HepG2 (cell line): ENCODE measurements at regions not wholly inside any gene's neighbourhood (a gene's known extent, or its start where the extent isn't known, plus 50 kb on each side); places are given as distances from the start of the nearest gene placed in this dataset.

Experiments
- ATAC-seq: fragments of 200-7000 bp; cut with Tn5 transposase; 3 replicates; pipeline ENCODE4 v1.9.1; 2020; ENCODE audit warnings: mild to moderate bottlenecking, moderate library complexity
- BruUV-seq: library from RNA; stranded (reverse); fragments of 400-500 nt; replicated peaks from 2 replicates; lab custom pipeline; 2021; lab: Mats Ljungman, UMichigan
- CTCF ChIA-PET: fragments of 300-600 bp; formaldehyde crosslinking; extraction: SDS; loops from one replicate; lab custom pipeline; 2021; ENCODE audit warnings: low total read pairs, inconsistent platforms, low intra/inter-chr PET ratio; lab: Yijun Ruan, JAX
- POLR2A ChIA-PET: fragments of 350-600 bp; sonication (Branson Sonifier 250); formaldehyde crosslinking; loops from one replicate; lab custom pipeline; 2020; ENCODE audit warnings: antibody characterized with exemption, inconsistent platforms; lab: Yijun Ruan, JAX
- DNase-seq: peaks from one replicate; pipeline ENCODE4 v3.0.0-alpha.2; 2015; ENCODE audit warnings: low spot score
- FAIRE-seq: peaks from 3 replicates; lab custom pipeline; 2011; peaks lifted over from hg19 to GRCh38; lab: Jason Lieb, UNC
- H2AFZ ChIP-seq: one replicate; pipeline ENCODE4 v1.6.1; 2011; ENCODE audit warnings: low read length, inconsistent platforms
- H3K27ac ChIP-seq: fragments of 300-600 bp; 3 replicates; pipeline ENCODE4 v1.8.0; 2011; ENCODE audit warnings: mixed run types, mild to moderate bottlenecking, mixed read lengths, low read length, inconsistent platforms; ENCODE audit not compliant: insufficient read depth; ENCODE audit errors: extremely low read length
- H3K27me3 ChIP-seq, 2 experiments: fragments of 200-600 bp in 1 of 2; 2 replicates in 1 of 2; 3 replicates in 1 of 2; pipeline versions ENCODE4 v1.6.0 to v1.8.0; 2011; ENCODE audit warnings: low read length in 2 of 2, mild to moderate bottlenecking in 2 of 2, moderate library complexity in 2 of 2, inconsistent platforms in 1 of 2; ENCODE audit not compliant: insufficient read depth in 2 of 2, control insufficient read depth in 1 of 2
- H3K36me3 ChIP-seq, 2 experiments: fragments of 200-600 bp in 1 of 2; replicated peaks in 1 of 2; 2 replicates in 1 of 2; 3 replicates in 1 of 2; pipeline versions ENCODE4 v1.5.1 to v1.8.0; 2011; ENCODE audit warnings: low read length in 2 of 2, inconsistent platforms in 1 of 2; ENCODE audit not compliant: insufficient read depth in 2 of 2, control insufficient read depth in 1 of 2
- H3K4me1 ChIP-seq: 2 replicates; pipeline ENCODE4 v1.5.1; 2012; ENCODE audit warnings: low read length, inconsistent platforms; ENCODE audit not compliant: insufficient read depth
- H3K4me2 ChIP-seq: 2 replicates; pipeline ENCODE4 v1.6.0; 2011; ENCODE audit warnings: low read depth, low read length, inconsistent platforms
- H3K4me3 ChIP-seq, 3 experiments: fragments of 200-600 bp in 1 of 3; sonication (generic), shearing (Covaris generic) in 1 of 3; replicated peaks in 1 of 3; 2 replicates each; pipeline ENCODE4 v1.5.1; 2011 to 2016; ENCODE audit warnings: low read length in 3 of 3, inconsistent platforms in 2 of 3, low read depth in 2 of 3, mild to moderate bottlenecking in 2 of 3, control low read depth in 1 of 3, mixed read lengths in 1 of 3; ENCODE audit not compliant: insufficient read depth in 1 of 3
- H3K79me2 ChIP-seq: one replicate; pipeline ENCODE4 v1.6.1; 2011; ENCODE audit warnings: low read length, inconsistent platforms; ENCODE audit not compliant: insufficient read depth
- H3K9ac ChIP-seq: 2 replicates; pipeline ENCODE4 v1.6.0; 2011; ENCODE audit warnings: mild to moderate bottlenecking, low read depth, low read length, inconsistent platforms; ENCODE audit not compliant: insufficient read depth
- H3K9me3 ChIP-seq: 2 replicates; pipeline ENCODE4 v1.5.1; 2012; ENCODE audit warnings: mild to moderate bottlenecking, low read length
- H4K20me1 ChIP-seq: 2 replicates; pipeline ENCODE4 v1.6.0; 2011; ENCODE audit warnings: inconsistent platforms, mild to moderate bottlenecking, low read length, moderate library complexity; ENCODE audit not compliant: insufficient read depth
- CBX2 ChIP-seq, 2 experiments: fragments of 200-600 bp in 1 of 2; sonication (generic); formaldehyde crosslinking in 1 of 2; IDR thresholded peaks; 2 replicates each; pipeline versions ENCODE4 v1.7.0 to v1.8.1; 2018 to 2022; ENCODE audit warnings: low read depth in 2 of 2, low read length in 1 of 2, mild to moderate bottlenecking in 1 of 2, missing genetic modification reagents in 1 of 2
- FOXP1 ChIP-seq, 2 experiments: fragments of 450-650 bp in 1 of 2; IDR thresholded peaks; 2 replicates each; pipeline ENCODE4 v1.6.1; 2017 to 2018; ENCODE audit warnings: antibody characterized with exemption in 1 of 2
- HNF1A ChIP-seq, 2 experiments: sonication (generic) in 1 of 2; formaldehyde crosslinking in 1 of 2; IDR thresholded peaks; 2 replicates each; pipeline versions ENCODE4 v1.4.0 to v1.6.1; 2016 to 2020; ENCODE audit warnings: borderline replicate concordance in 1 of 2, low read depth in 1 of 2, mild to moderate bottlenecking in 1 of 2, missing genetic modification reagents in 1 of 2
- MEF2D ChIP-seq: sonication (generic); formaldehyde crosslinking; IDR thresholded peaks from 2 replicates; pipeline ENCODE4 v1.5.1; 2020; ENCODE audit warnings: mild to moderate bottlenecking, missing genetic modification reagents
- ZFP36L1 ChIP-seq: sonication (generic); formaldehyde crosslinking; IDR thresholded peaks from 2 replicates; pipeline ENCODE4 v1.8.0; 2022; ENCODE audit warnings: mild to moderate bottlenecking, missing genetic modification reagents, moderate library complexity
- ZNF225 ChIP-seq: sonication (generic); formaldehyde crosslinking; IDR thresholded peaks from 2 replicates; pipeline ENCODE4 v1.4.0; 2020; ENCODE audit warnings: mild to moderate bottlenecking, missing genetic modification reagents
- ZNF574 ChIP-seq: sonication (generic); formaldehyde crosslinking; IDR thresholded peaks from 2 replicates; pipeline ENCODE4 v1.4.0; 2020; ENCODE audit warnings: missing genetic modification reagents
- ZNF619 ChIP-seq: sonication (generic); formaldehyde crosslinking; IDR thresholded peaks from 2 replicates; pipeline ENCODE4 v1.4.0; 2020; ENCODE audit warnings: mild to moderate bottlenecking, missing genetic modification reagents
- ZNF710 ChIP-seq: sonication (generic); formaldehyde crosslinking; IDR thresholded peaks from 2 replicates; pipeline ENCODE4 v1.5.0; 2020; ENCODE audit warnings: mild to moderate bottlenecking, missing genetic modification reagents, borderline replicate concordance
- ZNF768 ChIP-seq: sonication (generic); formaldehyde crosslinking; IDR thresholded peaks from 2 replicates; pipeline ENCODE4 v1.4.0; 2020; ENCODE audit warnings: missing genetic modification reagents
- ZNF792 ChIP-seq: IDR thresholded peaks from 2 replicates; pipeline ENCODE4 v1.6.1; 2016
- WGBS: methylation state at CpG from one replicate; pipeline ENCODE4 v1.1.6; 2017; ENCODE audit warnings: low lambda C conversion rate; 5-methylcytosine and 5-hydroxymethylcytosine counted together
- in situ Hi-C: cut with HindIII; loops from 2 replicates; pipeline ENCODE4 v1.10.0; 2017; ENCODE audit warnings: low pct_unique_long_range_greater_than_20kb; ENCODE audit not compliant: extremely low pct_ligation_motif_present
- intact Hi-C: fragments of 100-400 bp; cut with micrococcal nuclease; formaldehyde crosslinking; loops from one replicate; pipeline ENCODE4 v1.10.0; 2022; ENCODE audit not compliant: unreplicated experiment

GRCh38 chr1:38667626-38668025 lies 191.9 kb downstream of the RRAGC start (continued):
- TF ChIP-seq ZNF710 (CRISPR knock-in tag) (no peak), ZNF619 (CRISPR knock-in tag) (no peak), ZNF225 (CRISPR knock-in tag) (no peak), ZNF574 (CRISPR knock-in tag) (no peak)

GRCh38 chr1:38662126-38662525 lies 197.4 kb downstream of the RRAGC start:
- Histone ChIP-seq H2AFZ (no peak overlapping the region), H3K36me3 (no peaks in the 10 kb centered on the region), H3K27ac (no peak overlapping the region), H3K4me2 (no peak overlapping the region), H3K79me2 (no peaks in the 10 kb centered on the region), H3K9ac (no peak overlapping the region), H3K4me3 (no peak overlapping the region), H3K27me3 (no peaks in the 10 kb centered on the region; a peak in 1 of 5 replicates), H4K20me1 (no peaks in the 10 kb centered on the region), H3K9me3 (no peaks in the 10 kb centered on the region), H3K4me1 (no peaks in the 10 kb centered on the region)
- no peak for ATAC-seq
- CTCF ChIA-PET = no interaction called here
- FAIRE-seq = no peak
- BruUV-seq = no TSS peak
- 26% methylated on average over 5 of the region's 7 CpGs for WGBS
- POLR2A ChIA-PET = no interaction called here
- in situ Hi-C loops = no loop called here
- no peak for DNase-seq
- intact Hi-C loops = no loop called here
- TF ChIP-seq ZNF710 (CRISPR knock-in tag) (no peak), MEF2D (CRISPR knock-in tag) (no peak), ZNF792 (CRISPR knock-in tag) (no peak), CBX2 (IDR thresholded peaks at IDR 0.05; ENCODE audit: low read depth, low read length) (no peak), CBX2 (CRISPR knock-in tag; IDR thresholded peaks at IDR 0.05; ENCODE audit: low read depth) (no peak), ZFP36L1 (CRISPR knock-in tag) (no peak), ZNF768 (CRISPR knock-in tag) (no peak), FOXP1 (IDR thresholded peaks at IDR 0.05) (no peak), FOXP1 (CRISPR knock-in tag; IDR thresholded peaks at IDR 0.05) (no peak), HNF1A (IDR thresholded peaks at IDR 0.05; ENCODE audit: low read depth) (no peak), HNF1A (CRISPR knock-in tag; IDR thresholded peaks at IDR 0.05; ENCODE audit: borderline replicate concordance) (no peak)
